Parathyroid adenoma (tissue), 2 donors: ENCODE measurements at regions not wholly inside any gene's neighbourhood (a gene's known extent, or its start where the extent isn't known, plus 50 kb on each side); places are given as distances from the start of the nearest gene placed in this dataset.

Source experiments
- H2AFZ ChIP-seq: fragments of 300-600 bp; sonication (generic); one replicate; pipeline ENCODE4 v1.7.0; 2017; ENCODE audit warnings: antibody characterized with exemption, mild to moderate bottlenecking
- H3K27ac ChIP-seq: fragments of 300-600 bp; sonication (generic); one replicate; pipeline ENCODE4 v1.7.0; 2017
- H3K27me3 ChIP-seq: fragments of 300-600 bp; sonication (generic); one replicate; pipeline ENCODE4 v1.7.0; 2017; ENCODE audit warnings: low read length; ENCODE audit not compliant: control insufficient read depth, insufficient read depth
- H3K36me3 ChIP-seq: fragments of 300-600 bp; sonication (generic); one replicate; pipeline ENCODE4 v1.7.0; 2017; ENCODE audit warnings: low read length; ENCODE audit not compliant: control insufficient read depth, insufficient read depth
- H3K4me1 ChIP-seq: fragments of 300-600 bp; sonication (generic); one replicate; pipeline ENCODE4 v1.7.0; 2017; ENCODE audit warnings: control low read depth
- H3K4me2 ChIP-seq: fragments of 300-600 bp; sonication (generic); one replicate; pipeline ENCODE4 v1.7.0; 2017; ENCODE audit warnings: low read length
- H3K4me3 ChIP-seq: fragments of 300-600 bp; sonication (generic); one replicate; pipeline ENCODE4 v1.7.0; 2017; ENCODE audit warnings: low read depth, low read length
- H3K79me2 ChIP-seq: fragments of 300-600 bp; sonication (generic); one replicate; pipeline ENCODE4 v1.7.0; 2017; ENCODE audit warnings: control low read depth
- H3K9ac ChIP-seq: fragments of 300-600 bp; sonication (generic); one replicate; pipeline ENCODE4 v1.7.0; 2017; ENCODE audit warnings: mild to moderate bottlenecking
- H3K9me3 ChIP-seq: fragments of 300-600 bp; sonication (generic); one replicate; pipeline ENCODE4 v1.7.0; 2017; ENCODE audit warnings: low read length; ENCODE audit not compliant: control insufficient read depth
- TF ChIP-seq, protein P1 (sequence below): fragments of 300-600 bp; sonication (generic); IDR thresholded peaks from one replicate; pipeline ENCODE4 v1.7.0; 2017; ENCODE audit warnings: antibody characterized with exemption, mild to moderate bottlenecking
- donor health status: primary hyperparathyroidism.

DNA sequence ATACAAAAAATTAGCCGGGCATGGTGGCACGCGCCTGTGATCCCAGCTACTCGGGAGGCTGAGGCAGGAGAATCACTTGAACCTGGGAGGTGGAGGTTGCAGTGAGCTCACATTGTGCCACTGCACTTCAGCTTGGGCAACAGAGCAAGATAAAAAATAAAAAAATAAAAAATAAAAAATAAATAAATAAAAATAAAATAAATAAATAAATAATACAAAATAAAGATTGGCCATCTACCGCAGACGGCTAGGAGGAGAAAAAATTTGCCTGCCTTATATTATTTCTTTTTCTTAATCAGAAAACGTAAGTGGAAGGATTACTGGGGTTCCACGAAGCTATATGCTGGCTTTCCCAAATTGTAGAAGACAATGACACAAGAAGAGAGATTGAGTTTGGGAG lies 229.7 kb downstream of the EPHA4 start:
- H3K9me3 ChIP-seq: no peaks in the 10 kb centered on the region
- no peak overlapping the region for H2AFZ ChIP-seq
- no peak overlapping the region for H3K4me3 ChIP-seq
- no peaks in the 10 kb centered on the region for H3K4me1 ChIP-seq
- no peak overlapping the region for H3K4me2 ChIP-seq
- TF ChIP-seq, protein P1, sequence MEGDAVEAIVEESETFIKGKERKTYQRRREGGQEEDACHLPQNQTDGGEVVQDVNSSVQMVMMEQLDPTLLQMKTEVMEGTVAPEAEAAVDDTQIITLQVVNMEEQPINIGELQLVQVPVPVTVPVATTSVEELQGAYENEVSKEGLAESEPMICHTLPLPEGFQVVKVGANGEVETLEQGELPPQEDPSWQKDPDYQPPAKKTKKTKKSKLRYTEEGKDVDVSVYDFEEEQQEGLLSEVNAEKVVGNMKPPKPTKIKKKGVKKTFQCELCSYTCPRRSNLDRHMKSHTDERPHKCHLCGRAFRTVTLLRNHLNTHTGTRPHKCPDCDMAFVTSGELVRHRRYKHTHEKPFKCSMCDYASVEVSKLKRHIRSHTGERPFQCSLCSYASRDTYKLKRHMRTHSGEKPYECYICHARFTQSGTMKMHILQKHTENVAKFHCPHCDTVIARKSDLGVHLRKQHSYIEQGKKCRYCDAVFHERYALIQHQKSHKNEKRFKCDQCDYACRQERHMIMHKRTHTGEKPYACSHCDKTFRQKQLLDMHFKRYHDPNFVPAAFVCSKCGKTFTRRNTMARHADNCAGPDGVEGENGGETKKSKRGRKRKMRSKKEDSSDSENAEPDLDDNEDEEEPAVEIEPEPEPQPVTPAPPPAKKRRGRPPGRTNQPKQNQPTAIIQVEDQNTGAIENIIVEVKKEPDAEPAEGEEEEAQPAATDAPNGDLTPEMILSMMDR: no peak
- H3K27ac ChIP-seq: no peak overlapping the region
- no peaks in the 10 kb centered on the region for H3K36me3 ChIP-seq
- no peak overlapping the region for H3K9ac ChIP-seq
- H3K79me2 ChIP-seq: no peaks in the 10 kb centered on the region
- no peaks in the 10 kb centered on the region for H3K27me3 ChIP-seq

DNA sequence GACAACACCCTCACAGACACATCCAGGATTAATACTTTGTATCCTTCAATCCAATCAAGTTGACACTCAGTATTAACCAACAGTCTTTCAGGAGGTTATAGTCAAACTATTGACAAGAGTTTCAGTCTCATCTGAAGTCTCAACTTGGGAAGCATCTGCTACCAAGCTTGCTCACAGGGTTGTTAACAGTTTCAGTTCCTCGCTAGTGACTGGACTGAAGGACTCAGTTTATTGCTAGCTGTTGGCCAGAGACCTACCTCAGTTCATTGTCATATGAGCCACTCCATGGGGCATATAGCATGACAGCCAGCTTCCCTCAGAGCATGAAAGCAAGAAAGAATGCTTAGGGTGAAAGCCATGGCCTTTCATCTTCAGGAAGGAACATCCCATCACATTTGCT lies 228.6 kb downstream of the EPHA4 start:
- H3K4me1 ChIP-seq: no peaks in the 10 kb centered on the region
- H3K36me3 ChIP-seq: no peaks in the 10 kb centered on the region
- H3K27ac ChIP-seq: no peak overlapping the region
- no peak overlapping the region for H3K4me2 ChIP-seq
- no peak overlapping the region for H2AFZ ChIP-seq
- H3K9ac ChIP-seq: no peak overlapping the region
- TF ChIP-seq, protein P1: no peak
- no peaks in the 10 kb centered on the region for H3K27me3 ChIP-seq
- no peaks in the 10 kb centered on the region for H3K9me3 ChIP-seq
- no peak overlapping the region for H3K4me3 ChIP-seq
- H3K79me2 ChIP-seq: no peaks in the 10 kb centered on the region

DNA sequence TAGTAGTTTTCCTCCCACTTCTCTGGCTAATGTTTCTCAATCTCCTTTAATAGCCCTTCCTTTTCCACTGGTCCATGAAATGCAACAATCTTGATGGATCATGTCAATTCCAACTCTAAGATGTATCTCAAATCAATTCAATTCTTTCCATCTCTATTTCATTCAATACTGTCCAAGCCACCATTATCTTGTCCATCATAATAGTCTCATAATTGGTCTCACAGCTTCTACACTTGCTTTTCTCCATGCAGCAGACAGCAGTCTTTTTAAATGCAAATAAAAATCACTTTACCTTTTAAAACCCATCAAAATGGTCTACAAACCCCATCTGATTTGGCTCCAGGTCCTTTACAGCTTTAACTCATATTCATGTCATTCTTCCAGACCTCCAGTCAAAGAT lies 226.6 kb downstream of the EPHA4 start:
- Histone ChIP-seq H3K27me3 (no peaks in the 10 kb centered on the region), H3K4me3 (no peak overlapping the region), H3K9me3 (no peaks in the 10 kb centered on the region), H3K4me1 (no peaks in the 10 kb centered on the region), H3K36me3 (no peaks in the 10 kb centered on the region), H3K4me2 (no peak overlapping the region), H3K79me2 (no peaks in the 10 kb centered on the region), H3K27ac (no peak overlapping the region), H3K9ac (no peak overlapping the region), H2AFZ (no peak overlapping the region)
- TF ChIP-seq, protein P1: no peak

DNA sequence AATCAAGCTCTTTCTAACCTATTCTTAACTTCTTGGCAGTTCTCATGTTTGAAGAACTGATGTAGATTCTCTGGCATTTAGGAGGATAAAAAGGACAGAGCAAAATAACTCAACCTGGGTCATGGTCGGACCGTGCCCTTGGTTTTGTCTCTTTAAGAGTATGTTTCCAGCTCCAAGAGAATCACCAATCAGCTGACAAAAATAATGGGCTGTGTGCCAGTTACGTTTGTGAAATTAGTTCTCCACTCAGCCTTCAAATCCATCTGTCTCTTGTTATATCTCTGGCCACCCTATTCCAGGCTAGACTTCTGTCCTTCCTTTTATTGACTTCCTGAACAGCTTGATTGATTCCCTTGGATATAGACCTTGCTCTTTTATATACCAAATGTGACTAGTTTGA lies 225.7 kb downstream of the EPHA4 start:
- Histone ChIP-seq H2AFZ (no peak overlapping the region), H3K27ac (no peak overlapping the region), H3K9ac (no peak overlapping the region), H3K4me1 (no peaks in the 10 kb centered on the region), H3K36me3 (no peaks in the 10 kb centered on the region), H3K27me3 (no peaks in the 10 kb centered on the region), H3K4me3 (no peak overlapping the region), H3K79me2 (no peaks in the 10 kb centered on the region), H3K4me2 (no peak overlapping the region), H3K9me3 (no peaks in the 10 kb centered on the region)
- TF ChIP-seq, protein P1: no peak

DNA sequence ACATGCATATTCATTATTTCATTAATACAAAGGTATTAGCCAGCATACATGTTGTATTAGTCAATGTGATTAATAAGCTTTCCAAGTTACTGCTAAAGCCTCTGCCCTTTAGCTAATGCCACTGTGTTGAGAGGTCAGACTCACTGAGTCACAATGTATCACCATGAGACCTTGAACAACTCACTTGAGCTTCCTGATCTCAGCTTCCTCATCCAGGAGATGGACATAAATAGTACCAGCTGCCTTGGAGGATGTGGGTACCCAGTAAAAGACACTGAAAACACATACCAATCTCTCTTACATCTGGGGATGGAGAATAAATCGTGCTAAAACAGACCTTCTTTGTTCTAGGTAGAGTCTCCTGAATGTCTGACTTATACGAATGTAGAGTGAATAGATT lies 224.6 kb downstream of the EPHA4 start:
- Histone ChIP-seq H3K27me3 (no peaks in the 10 kb centered on the region), H3K9ac (no peak overlapping the region), H3K9me3 (no peaks in the 10 kb centered on the region), H3K27ac (no peak overlapping the region), H3K4me3 (no peak overlapping the region), H3K4me1 (no peaks in the 10 kb centered on the region), H2AFZ (no peak overlapping the region), H3K79me2 (no peaks in the 10 kb centered on the region), H3K36me3 (no peaks in the 10 kb centered on the region), H3K4me2 (no peak overlapping the region)
- TF ChIP-seq, protein P1: no peak
